PC-3 (cell line): ENCODE measurements at regions not wholly inside any gene's neighbourhood (a gene's known extent, or its start where the extent isn't known, plus 50 kb on each side); places are given as distances from the start of the nearest gene placed in this dataset.

Experiments
- ATAC-seq: fragments of 200-7000 bp; cut with Tn5 transposase; 2 replicates; pipeline ENCODE4 v1.9.1; 2020; ENCODE audit warnings: mild to moderate bottlenecking, moderate library complexity
- BruUV-seq: library from RNA; stranded (reverse); fragments of 400-500 nt; replicated peaks from 2 replicates; lab custom pipeline; 2021; lab: Mats Ljungman, UMichigan
- CTCF ChIA-PET: fragments of 300-600 bp; sonication (Branson Sonifier 250); formaldehyde crosslinking; loops from one replicate; lab custom pipeline; 2022; ENCODE audit warnings: antibody characterized with exemption; lab: Charles Lee
- POLR2A ChIA-PET: fragments of 300-600 bp; sonication (Branson Sonifier 250); formaldehyde crosslinking; loops from one replicate; lab custom pipeline; 2022; ENCODE audit warnings: antibody characterized with exemption; ENCODE audit not compliant: unreplicated experiment; lab: Charles Lee
- DNase-seq: peaks from one replicate; pipeline ENCODE4 v3.0.0-alpha.2; 2015
- H2AFZ ChIP-seq: fragments of 300-600 bp; sonication (generic); 2 replicates; pipeline ENCODE4 v1.6.0; 2016; ENCODE audit warnings: antibody characterized with exemption, low read length
- H3F3A ChIP-seq: fragments of 300-600 bp; sonication (generic); one replicate; pipeline ENCODE4 v1.6.0; 2017; ENCODE audit warnings: antibody characterized with exemption, low read length, control low read depth, mild to moderate bottlenecking; ENCODE audit not compliant: unreplicated experiment
- H3K27ac ChIP-seq: fragments of 300-600 bp; sonication (generic); 2 replicates; pipeline ENCODE4 v1.5.1; 2016; ENCODE audit warnings: mild to moderate bottlenecking, low read length
- H3K27me3 ChIP-seq: fragments of 300-600 bp; sonication (generic); 2 replicates; pipeline ENCODE4 v1.6.1; 2016; ENCODE audit warnings: low read length, mixed read lengths
- H3K36me3 ChIP-seq: fragments of 300-600 bp; sonication (generic); 2 replicates; pipeline ENCODE4 v1.6.1; 2016; ENCODE audit warnings: low read depth, mixed run types, low read length, mixed read lengths
- H3K4me1 ChIP-seq: fragments of 300-600 bp; sonication (generic); 2 replicates; pipeline ENCODE4 v1.5.1; 2016; ENCODE audit warnings: low read length; ENCODE audit not compliant: insufficient read depth
- H3K4me2 ChIP-seq: fragments of 300-600 bp; sonication (generic); 2 replicates; pipeline ENCODE4 v1.6.0; 2016; ENCODE audit warnings: low read length
- H3K4me3 ChIP-seq: fragments of 300-600 bp; sonication (generic); 2 replicates; pipeline ENCODE4 v1.5.1; 2016; ENCODE audit warnings: mild to moderate bottlenecking, low read length, mixed read lengths
- H3K79me2 ChIP-seq: fragments of 300-600 bp; sonication (generic); 2 replicates; pipeline ENCODE4 v1.6.1; 2017; ENCODE audit warnings: low read length, mixed read lengths
- H3K9ac ChIP-seq: fragments of 300-600 bp; sonication (generic); 2 replicates; pipeline ENCODE4 v1.6.0; 2016; ENCODE audit warnings: mild to moderate bottlenecking, low read length
- H3K9me2 ChIP-seq: fragments of 300-600 bp; sonication (generic); replicated peaks from 2 replicates; pipeline ENCODE4 v1.6.1; 2016; ENCODE audit warnings: mixed run types, low read length, mixed read lengths
- H3K9me3 ChIP-seq: fragments of 300-600 bp; sonication (generic); 2 replicates; pipeline ENCODE4 v1.6.1; 2016; ENCODE audit warnings: low read length, mixed read lengths
- H4K20me1 ChIP-seq: fragments of 300-600 bp; sonication (generic); 2 replicates; pipeline ENCODE4 v1.6.1; 2016; ENCODE audit warnings: low read length, mixed read lengths
- CTCF ChIP-seq: fragments of 300-600 bp; sonication (generic); conservative IDR thresholded peaks from 2 replicates; pipeline ENCODE4 v1.5.1; 2017; ENCODE audit warnings: antibody characterized with exemption, low read depth, mild to moderate bottlenecking, low read length
- EZH2 ChIP-seq: fragments of 300-600 bp; sonication (generic); IDR thresholded peaks from one replicate; pipeline ENCODE4 v1.6.1; 2017; ENCODE audit warnings: antibody characterized with exemption, mild to moderate bottlenecking, low read length; ENCODE audit not compliant: unreplicated experiment
- EZH2phosphoT487 ChIP-seq: fragments of 300-600 bp; sonication (generic); IDR thresholded peaks from 2 replicates; pipeline ENCODE4 v1.6.1; 2018; ENCODE audit warnings: mild to moderate bottlenecking, antibody characterized with exemption, low read length, borderline replicate concordance
- intact Hi-C: fragments of 100-400 bp; cut with micrococcal nuclease; formaldehyde crosslinking; loops from 2 replicates; pipeline ENCODE4 v1.9.0; 2023

- ATAC-seq (no peak), DNase-seq (peak; percentile 9)
- no peaks in the 10 kb centered on the region for H3K9me2 ChIP-seq
- no peak overlapping the region for H3K4me3 ChIP-seq
- no peak overlapping the region for H3K9ac ChIP-seq
- no peaks in the 10 kb centered on the region for H3K79me2 ChIP-seq
- no peaks in the 10 kb centered on the region for H3K36me3 ChIP-seq
- H3K27ac ChIP-seq, result no peak overlapping the region
- TF ChIP-seq CTCF (no peak), EZH2phosphoT487 (no peak), EZH2 (no peak)
- ChIA-PET CTCF (no interaction called here), POLR2A (no interaction called here)
- H3K4me1 ChIP-seq, result peaks cover 11% of the 10 kb centered on the region
- H3K9me3 ChIP-seq, result no peaks in the 10 kb centered on the region
- H4K20me1 ChIP-seq, result no peaks in the 10 kb centered on the region
- H3K27me3 ChIP-seq, result no peaks in the 10 kb centered on the region
- no peak overlapping the region for H3K4me2 ChIP-seq
- H2AFZ ChIP-seq, result no peak overlapping the region
- BruUV-seq, result no TSS peak
- no peaks in the 10 kb centered on the region for H3F3A ChIP-seq
- intact Hi-C loops, result loop anchor here (10.0 kb wide), 1 partner anchor 1215 kb away; no protein-coding TSS in a partner anchor
These were observed 1115.5 kb downstream of the TAF11L14 start for GRCh38 chr5:18749763-18750162.

GRCh38 chr5:18752317-18752716 lies 1118.1 kb downstream of the TAF11L14 start:
- no peaks in the 10 kb centered on the region for H3K36me3 ChIP-seq
- no peaks in the 10 kb centered on the region for H3F3A ChIP-seq
- H3K9ac ChIP-seq, result no peak overlapping the region
- no peak overlapping the region for H3K4me3 ChIP-seq
- no peak for DNase-seq
- no peaks in the 10 kb centered on the region for H3K27me3 ChIP-seq
- ChIA-PET POLR2A (no interaction called here), CTCF (no interaction called here)
- no peak overlapping the region for H3K27ac ChIP-seq
- no peak overlapping the region for H3K4me2 ChIP-seq
- H3K9me2 ChIP-seq, result no peaks in the 10 kb centered on the region
- no peak overlapping the region for H2AFZ ChIP-seq
- no peaks in the 10 kb centered on the region for H4K20me1 ChIP-seq
- no peaks in the 10 kb centered on the region for H3K79me2 ChIP-seq
- H3K9me3 ChIP-seq, result no peaks in the 10 kb centered on the region
- no peak for ATAC-seq
- intact Hi-C loops, result no loop called here
- H3K4me1 ChIP-seq, result no peaks in the 10 kb centered on the region
- no TSS peak for BruUV-seq
- TF ChIP-seq EZH2 (no peak), CTCF (no peak), EZH2phosphoT487 (no peak)

- intact Hi-C loops, result no loop called here
- Histone ChIP-seq H2AFZ (no peak overlapping the region), H3K36me3 (no peaks in the 10 kb centered on the region), H3K79me2 (no peaks in the 10 kb centered on the region), H3K9ac (no peak overlapping the region), H3K4me3 (no peak overlapping the region), H3K9me2 (no peaks in the 10 kb centered on the region), H3K27me3 (no peaks in the 10 kb centered on the region), H3K9me3 (no peaks in the 10 kb centered on the region), H3K4me1 (no peaks in the 10 kb centered on the region), H3F3A (no peaks in the 10 kb centered on the region), H4K20me1 (no peaks in the 10 kb centered on the region), H3K4me2 (no peak overlapping the region), H3K27ac (no peak overlapping the region)
- TF ChIP-seq CTCF (no peak), EZH2 (no peak), EZH2phosphoT487 (no peak)
- BruUV-seq, result no TSS peak
- ATAC-seq, result no peak
- CTCF ChIA-PET, result no interaction called here
- POLR2A ChIA-PET, result no interaction called here
- no peak for DNase-seq
These were observed 1119.9 kb downstream of the TAF11L14 start for GRCh38 chr5:18754201-18754600.
